GM12873 (cell line): ENCODE measurements at regions not wholly inside any gene's neighbourhood (a gene's known extent, or its start where the extent isn't known, plus 50 kb on each side); places are given as distances from the start of the nearest gene placed in this dataset.

Experiments
- TF ChIP-seq, protein P1 (sequence below): IDR thresholded peaks from 2 replicates; pipeline ENCODE4 v1.5.1; 2012; ENCODE audit warnings: low read depth, mild to moderate bottlenecking, moderate library complexity, low read length, control low read depth; ENCODE audit not compliant: insufficient read depth; ENCODE audit errors: missing control alignments

DNA sequence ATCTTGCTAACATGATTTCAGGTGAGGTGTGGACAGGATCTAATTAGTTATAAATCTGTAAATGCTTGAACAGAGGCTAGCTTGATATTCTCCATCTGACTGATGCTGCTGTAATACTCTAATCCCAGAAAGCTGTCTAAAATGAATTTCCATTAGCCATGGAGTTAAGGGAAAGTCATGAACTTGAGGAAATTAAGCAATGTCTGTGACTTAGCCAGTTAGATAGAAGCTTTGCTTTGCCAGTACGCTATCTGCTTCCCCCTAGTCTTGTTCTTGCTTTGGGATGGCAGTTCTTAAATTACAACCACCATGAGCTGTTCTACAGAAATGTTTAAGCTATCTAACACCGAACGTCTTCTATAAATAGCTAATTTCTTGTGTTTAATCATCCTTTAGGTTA, 195.7 kb downstream of the PRL start:
- TF ChIP-seq, protein P1, sequence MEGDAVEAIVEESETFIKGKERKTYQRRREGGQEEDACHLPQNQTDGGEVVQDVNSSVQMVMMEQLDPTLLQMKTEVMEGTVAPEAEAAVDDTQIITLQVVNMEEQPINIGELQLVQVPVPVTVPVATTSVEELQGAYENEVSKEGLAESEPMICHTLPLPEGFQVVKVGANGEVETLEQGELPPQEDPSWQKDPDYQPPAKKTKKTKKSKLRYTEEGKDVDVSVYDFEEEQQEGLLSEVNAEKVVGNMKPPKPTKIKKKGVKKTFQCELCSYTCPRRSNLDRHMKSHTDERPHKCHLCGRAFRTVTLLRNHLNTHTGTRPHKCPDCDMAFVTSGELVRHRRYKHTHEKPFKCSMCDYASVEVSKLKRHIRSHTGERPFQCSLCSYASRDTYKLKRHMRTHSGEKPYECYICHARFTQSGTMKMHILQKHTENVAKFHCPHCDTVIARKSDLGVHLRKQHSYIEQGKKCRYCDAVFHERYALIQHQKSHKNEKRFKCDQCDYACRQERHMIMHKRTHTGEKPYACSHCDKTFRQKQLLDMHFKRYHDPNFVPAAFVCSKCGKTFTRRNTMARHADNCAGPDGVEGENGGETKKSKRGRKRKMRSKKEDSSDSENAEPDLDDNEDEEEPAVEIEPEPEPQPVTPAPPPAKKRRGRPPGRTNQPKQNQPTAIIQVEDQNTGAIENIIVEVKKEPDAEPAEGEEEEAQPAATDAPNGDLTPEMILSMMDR = no peak

DNA sequence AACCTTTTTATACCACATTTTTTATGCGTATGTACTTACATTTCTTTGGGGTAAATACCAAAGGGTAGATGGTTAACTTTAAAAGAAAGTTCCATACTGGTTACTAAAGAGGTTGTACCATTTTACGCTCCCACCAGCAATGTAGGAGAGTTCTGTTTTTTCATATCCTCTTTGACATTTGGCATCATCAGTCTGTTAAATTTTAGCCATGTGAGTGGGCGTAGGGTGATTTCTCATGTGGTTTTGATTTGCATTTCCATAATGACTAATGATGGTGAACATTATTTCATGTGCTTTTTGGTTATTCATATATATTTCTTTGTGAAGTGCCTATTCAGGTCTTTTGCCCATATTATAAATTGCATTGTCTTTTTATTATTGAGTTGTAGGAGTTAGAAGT, 194.2 kb downstream of the PRL start:
- TF ChIP-seq, protein P1 = no peak

DNA sequence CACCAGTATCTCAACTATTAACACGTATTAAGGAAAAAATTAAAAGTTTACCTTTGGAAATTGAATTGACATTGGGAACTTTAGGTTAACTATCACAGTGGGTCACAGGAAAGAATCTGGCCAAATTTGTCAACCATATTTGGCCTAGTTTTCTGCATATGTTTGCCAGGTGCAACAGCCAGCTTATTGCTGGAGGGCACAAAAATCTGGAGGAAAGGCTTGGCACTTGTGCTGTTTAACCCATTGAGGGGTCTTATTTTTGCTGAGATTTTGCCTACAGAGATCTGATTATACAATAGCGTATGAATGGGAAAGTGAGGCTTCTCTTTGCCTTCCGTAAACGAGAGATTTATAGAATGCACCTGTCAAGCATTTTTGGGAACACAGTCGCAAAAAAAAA, 190.4 kb downstream of the PRL start:
- TF ChIP-seq, protein P1 = no peak

DNA sequence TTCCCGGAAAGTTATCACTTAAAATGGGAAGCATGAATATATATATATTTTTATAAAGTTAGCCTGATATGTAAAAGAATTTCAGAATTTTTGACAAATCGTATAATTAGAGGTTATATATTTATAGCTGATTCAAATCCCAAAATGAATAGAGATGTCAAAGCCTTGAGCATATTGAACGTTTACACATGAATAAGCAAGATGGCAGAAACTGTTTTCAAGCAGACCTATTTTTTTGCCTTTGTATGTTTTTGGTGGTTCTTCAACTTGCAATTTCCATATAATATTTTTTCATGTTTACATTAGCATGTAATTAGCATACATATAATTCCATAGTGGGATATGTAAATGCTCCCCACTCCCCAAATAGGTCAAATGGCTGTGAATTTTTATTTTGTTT, 189.9 kb downstream of the PRL start:
- TF ChIP-seq, protein P1 = no peak

DNA sequence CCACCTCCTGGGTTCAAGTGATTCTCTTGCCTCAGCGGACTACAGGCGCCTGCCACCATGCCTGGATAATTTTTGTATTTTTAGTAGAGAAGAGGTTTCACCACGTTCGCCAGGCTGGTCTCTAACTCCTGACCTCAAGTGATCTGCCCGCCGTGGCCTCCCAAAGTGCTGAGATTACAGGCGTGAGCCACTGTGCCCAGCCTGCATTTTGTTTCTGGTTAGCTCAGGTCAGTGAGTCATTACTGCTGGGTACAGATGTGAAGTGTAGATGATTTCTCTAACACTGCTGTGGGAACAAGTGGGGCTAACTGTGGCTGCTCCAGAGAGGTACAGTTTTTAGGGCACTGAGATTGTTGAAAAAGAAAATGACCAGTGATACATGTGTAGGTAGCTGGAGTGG, 188.6 kb downstream of the PRL start:
- TF ChIP-seq, protein P1 = no peak

DNA sequence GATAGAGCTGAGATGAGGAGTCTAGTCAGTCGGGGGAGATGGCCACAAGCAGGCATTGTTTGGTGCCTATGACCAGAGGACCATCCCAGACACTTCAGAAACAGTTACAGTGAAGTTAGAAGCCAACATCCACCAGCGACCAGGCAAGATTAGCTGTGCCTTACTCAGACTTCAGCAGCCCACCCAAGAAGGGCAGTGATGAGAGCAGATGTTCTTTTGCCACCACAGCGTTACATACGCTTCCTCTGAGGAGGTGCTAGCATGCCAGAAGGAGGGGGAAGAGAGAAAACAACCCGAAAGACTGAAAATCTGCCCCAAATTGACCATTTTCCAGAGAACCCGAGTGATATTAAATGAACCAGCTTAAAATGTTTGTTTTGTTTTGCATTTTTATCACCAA, 186.8 kb downstream of the PRL start:
- TF ChIP-seq, protein P1 = no peak

DNA sequence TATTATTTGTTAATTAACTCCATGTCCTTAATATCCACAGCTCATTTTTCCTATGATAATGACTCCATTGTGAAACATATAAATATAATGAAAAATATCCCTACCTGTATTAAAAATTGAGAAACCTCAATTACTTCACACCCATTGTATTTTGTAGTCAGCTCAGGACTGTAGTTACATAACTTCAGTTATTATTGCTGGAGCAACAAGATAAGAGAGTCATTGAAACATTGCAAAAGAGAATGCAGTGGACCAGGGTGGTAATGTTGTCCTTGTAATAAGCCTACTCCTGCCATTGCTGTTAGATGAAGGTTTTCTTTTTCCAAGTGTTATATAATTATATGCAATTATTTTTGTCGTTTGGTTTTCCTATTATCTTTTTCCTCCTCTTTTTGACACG, 184.4 kb downstream of the PRL start:
- TF ChIP-seq, protein P1 = no peak
